ENCODE measurements at regions not wholly inside any gene's neighbourhood (a gene's known extent, or its start where the extent isn't known, plus 50 kb on each side); places are given as distances from the start of the nearest gene placed in this dataset.

DNA sequence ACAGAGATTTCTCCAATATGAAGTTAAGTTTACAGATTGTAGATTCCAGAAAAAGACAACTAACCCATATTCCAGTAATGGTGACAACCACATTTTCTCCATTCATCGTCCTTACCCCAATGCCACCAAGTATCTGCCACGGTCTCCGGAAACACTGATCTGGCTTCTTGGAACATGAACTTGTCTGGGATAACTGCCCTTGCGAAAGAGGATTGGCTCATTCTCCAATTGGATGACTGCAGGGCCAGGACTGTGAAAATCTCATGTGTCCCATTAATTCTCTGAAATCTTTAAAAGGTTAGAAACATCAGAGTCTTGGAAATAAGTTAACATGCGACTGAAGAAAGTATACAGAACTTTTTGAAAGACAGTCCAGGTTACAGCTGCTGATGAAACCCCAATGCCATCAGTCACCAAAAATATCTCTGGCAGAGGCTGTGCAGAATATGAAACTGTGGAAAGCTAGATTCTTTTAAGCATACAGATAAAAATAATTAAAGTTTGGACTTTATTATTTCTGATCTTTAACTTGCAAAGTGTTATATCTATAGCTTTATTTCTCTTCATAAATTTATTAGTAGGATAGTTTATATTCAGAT is 496.9 kb downstream of the PPARGC1A start:
- TF ChIP-seq, protein P1, sequence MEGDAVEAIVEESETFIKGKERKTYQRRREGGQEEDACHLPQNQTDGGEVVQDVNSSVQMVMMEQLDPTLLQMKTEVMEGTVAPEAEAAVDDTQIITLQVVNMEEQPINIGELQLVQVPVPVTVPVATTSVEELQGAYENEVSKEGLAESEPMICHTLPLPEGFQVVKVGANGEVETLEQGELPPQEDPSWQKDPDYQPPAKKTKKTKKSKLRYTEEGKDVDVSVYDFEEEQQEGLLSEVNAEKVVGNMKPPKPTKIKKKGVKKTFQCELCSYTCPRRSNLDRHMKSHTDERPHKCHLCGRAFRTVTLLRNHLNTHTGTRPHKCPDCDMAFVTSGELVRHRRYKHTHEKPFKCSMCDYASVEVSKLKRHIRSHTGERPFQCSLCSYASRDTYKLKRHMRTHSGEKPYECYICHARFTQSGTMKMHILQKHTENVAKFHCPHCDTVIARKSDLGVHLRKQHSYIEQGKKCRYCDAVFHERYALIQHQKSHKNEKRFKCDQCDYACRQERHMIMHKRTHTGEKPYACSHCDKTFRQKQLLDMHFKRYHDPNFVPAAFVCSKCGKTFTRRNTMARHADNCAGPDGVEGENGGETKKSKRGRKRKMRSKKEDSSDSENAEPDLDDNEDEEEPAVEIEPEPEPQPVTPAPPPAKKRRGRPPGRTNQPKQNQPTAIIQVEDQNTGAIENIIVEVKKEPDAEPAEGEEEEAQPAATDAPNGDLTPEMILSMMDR (IDR thresholded peaks at IDR 0.05; ENCODE audit: low read depth, low read length, missing control alignments): no peak
- no peak overlapping the region for H3K4me3 ChIP-seq (ENCODE audit: low read depth, low read length)
- in situ Hi-C loops (cut with HindIII; ENCODE audit: low sequenced_read_pairs): no loop called here
- no peak for DNase-seq (ENCODE audit: low read depth)

DNA sequence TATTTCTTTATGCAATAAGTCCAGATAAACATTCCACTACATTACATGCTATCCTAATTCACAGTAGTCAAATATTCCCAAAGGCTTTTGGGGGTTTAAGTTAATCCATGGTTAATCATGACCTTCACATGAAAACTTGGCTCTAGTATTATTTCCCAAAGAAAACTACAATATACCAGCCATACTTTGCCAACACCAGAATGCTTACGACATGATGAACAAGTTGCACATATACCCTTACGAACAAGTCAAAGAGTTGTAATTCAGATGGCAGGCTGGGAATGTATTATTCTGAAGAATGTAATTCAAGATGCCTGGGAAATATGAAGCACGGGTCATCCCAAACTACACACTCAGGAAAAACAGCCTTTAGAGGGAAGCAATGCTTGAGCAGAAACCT is 499.6 kb downstream of the PPARGC1A start:
- in situ Hi-C loops (cut with HindIII; ENCODE audit: low sequenced_read_pairs): no loop called here
- TF ChIP-seq, protein P1 (IDR thresholded peaks at IDR 0.05; ENCODE audit: low read depth, low read length, missing control alignments): no peak

DNA sequence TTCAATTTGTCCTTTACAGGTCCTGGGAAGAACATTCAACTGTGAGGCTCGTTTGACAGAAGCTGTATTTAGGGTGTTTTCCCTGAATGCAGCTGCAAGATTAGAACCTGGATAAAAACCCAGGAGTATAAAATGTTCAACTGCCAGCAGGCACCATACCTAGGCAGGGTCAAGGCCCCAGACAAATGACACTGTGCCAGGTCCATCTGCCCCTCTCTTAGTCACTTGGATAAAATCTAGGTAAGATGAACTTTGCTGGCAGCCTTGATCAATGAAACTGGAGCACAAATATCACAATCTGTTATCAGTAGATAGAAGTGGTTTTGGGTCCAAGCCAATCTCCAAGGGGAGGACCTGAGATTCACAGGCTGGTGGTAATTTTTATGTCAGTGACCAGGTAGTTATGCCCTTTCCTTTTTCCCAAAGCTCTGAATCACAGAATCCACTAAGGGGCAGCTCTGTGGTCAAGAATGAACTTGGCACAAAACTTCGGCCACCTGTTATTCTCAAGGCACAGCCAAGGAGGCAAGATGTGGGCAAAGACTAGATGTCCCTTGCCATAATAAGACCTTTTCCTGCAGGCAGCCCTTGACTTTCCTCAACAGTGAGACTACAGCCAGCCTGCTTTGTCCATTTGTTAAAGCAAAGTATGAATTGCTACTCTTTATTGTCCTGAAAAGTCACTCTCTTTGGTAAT is 501.0 kb downstream of the PPARGC1A start:
- in situ Hi-C loops (cut with HindIII; ENCODE audit: low sequenced_read_pairs): no loop called here
- TF ChIP-seq, protein P1 (IDR thresholded peaks at IDR 0.05; ENCODE audit: low read depth, low read length, missing control alignments): no peak
- no peak for DNase-seq (ENCODE audit: low read depth)
- no peak overlapping the region for H3K4me3 ChIP-seq (ENCODE audit: low read depth, low read length)

More for the DNA sequence above, 499.6 kb downstream of the PPARGC1A start:
- no peak overlapping the region for H3K4me3 ChIP-seq (ENCODE audit: low read depth, low read length)
- DNase-seq (ENCODE audit: low read depth): no peak

DNA sequence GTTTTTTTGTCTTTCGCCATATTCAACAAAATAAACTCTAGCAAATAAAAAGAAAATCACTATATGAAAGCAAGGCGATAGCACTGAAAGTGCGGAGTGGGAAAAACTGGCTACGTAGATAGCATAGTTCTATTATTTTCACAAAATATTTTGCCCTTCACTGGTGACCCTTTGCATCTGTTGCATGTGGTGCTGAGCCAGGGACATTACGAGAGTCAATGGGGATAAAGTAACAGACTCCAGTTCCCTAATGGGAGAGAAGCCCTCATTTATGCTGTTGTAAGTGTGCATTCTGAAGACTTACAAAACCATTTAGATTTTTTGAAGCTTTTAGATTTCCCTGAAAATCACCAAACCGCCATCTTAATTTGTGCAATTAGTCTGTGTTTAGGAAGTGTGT is 501.6 kb downstream of the PPARGC1A start:
- no peak overlapping the region for H3K4me3 ChIP-seq (ENCODE audit: low read depth, low read length)
- DNase-seq (ENCODE audit: low read depth): no peak
- in situ Hi-C loops (cut with HindIII; ENCODE audit: low sequenced_read_pairs): no loop called here
- TF ChIP-seq, protein P1 (IDR thresholded peaks at IDR 0.05; ENCODE audit: low read depth, low read length, missing control alignments): no peak

DNA sequence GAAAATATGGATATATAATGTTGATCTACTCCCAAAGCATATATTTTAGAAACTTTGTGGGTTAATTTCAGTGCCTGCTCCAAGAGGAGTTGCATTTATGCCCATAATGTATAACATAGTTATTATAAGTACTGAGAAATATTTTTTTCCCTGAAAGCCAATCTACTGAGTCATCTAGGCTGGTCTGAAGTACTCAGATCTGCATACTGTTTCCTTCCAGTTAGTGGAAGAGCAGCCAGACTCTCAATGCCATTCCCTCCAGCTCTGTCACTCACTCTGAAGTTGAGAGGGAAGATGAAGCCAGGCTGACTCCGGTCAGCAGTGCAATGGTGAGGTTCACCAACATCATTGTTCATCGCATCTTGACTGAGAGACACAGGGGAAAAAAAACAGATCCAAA is 505.1 kb downstream of the PPARGC1A start:
- in situ Hi-C loops (cut with HindIII; ENCODE audit: low sequenced_read_pairs): no loop called here
- no peak overlapping the region for H3K4me3 ChIP-seq (ENCODE audit: low read depth, low read length)
- TF ChIP-seq, protein P1 (IDR thresholded peaks at IDR 0.05; ENCODE audit: low read depth, low read length, missing control alignments): no peak
- peak; percentile 11 for DNase-seq (ENCODE audit: low read depth)

DNA sequence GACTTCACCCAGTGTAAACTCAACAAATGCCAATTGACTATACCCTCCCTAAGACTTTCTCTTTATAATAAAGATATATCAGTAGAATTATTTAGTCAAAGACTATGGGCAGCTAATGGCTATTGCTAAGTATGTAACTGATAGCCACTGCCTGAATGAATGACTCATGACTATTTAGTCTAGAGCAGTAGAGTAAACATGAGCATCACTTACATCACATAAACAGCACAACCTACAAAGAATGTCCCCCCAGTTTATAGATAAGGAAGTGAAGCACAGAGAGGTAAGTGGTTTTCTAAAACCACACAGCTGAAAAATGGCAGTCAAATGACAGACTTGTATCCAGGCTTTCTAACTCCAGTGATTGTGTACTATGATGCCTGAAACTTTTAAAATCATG is 507.0 kb downstream of the PPARGC1A start:
- H3K4me3 ChIP-seq (ENCODE audit: low read depth, low read length): no peak overlapping the region
- TF ChIP-seq, protein P1 (IDR thresholded peaks at IDR 0.05; ENCODE audit: low read depth, low read length, missing control alignments): no peak
- no peak for DNase-seq (ENCODE audit: low read depth)
- in situ Hi-C loops (cut with HindIII; ENCODE audit: low sequenced_read_pairs): no loop called here

Data from astrocyte of the cerebellum (primary cell).